Ovary (tissue), 3 donors: ENCODE measurements at regions not wholly inside any gene's neighbourhood (a gene's known extent, or its start where the extent isn't known, plus 50 kb on each side); places are given as distances from the start of the nearest gene placed in this dataset.

ENCODE experiments used
- POLR2A ChIP-seq: fragments of 450-650 bp; IDR thresholded peaks from one replicate; pipeline ENCODE4 v1.6.1; 2017; ENCODE audit warnings: antibody characterized with exemption, mild to moderate bottlenecking, moderate library complexity
- TF ChIP-seq, protein P1 (sequence below), 3 donors: fragments of 450-650 bp in 2 of 3; fragments of 200-600 bp in 1 of 3; IDR thresholded peaks; one replicate each; pipeline versions ENCODE4 v1.5.1 to v1.8.0; 2016 to 2022; ENCODE audit warnings: antibody characterized with exemption in 3 of 3, mild to moderate bottlenecking in 1 of 3
- donor health status: DM: no; HTN: no; CAD: no.

- TF ChIP-seq, protein P1, sequence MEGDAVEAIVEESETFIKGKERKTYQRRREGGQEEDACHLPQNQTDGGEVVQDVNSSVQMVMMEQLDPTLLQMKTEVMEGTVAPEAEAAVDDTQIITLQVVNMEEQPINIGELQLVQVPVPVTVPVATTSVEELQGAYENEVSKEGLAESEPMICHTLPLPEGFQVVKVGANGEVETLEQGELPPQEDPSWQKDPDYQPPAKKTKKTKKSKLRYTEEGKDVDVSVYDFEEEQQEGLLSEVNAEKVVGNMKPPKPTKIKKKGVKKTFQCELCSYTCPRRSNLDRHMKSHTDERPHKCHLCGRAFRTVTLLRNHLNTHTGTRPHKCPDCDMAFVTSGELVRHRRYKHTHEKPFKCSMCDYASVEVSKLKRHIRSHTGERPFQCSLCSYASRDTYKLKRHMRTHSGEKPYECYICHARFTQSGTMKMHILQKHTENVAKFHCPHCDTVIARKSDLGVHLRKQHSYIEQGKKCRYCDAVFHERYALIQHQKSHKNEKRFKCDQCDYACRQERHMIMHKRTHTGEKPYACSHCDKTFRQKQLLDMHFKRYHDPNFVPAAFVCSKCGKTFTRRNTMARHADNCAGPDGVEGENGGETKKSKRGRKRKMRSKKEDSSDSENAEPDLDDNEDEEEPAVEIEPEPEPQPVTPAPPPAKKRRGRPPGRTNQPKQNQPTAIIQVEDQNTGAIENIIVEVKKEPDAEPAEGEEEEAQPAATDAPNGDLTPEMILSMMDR (IDR thresholded peaks at IDR 0.05) = no peak
- no peak for TF ChIP-seq POLR2A
These were observed 467.8 kb downstream of the TMEM232 start for GRCh38 chr5:110258460-110259216.
